ENCODE measurements at regions not wholly inside any gene's neighbourhood (a gene's known extent, or its start where the extent isn't known, plus 50 kb on each side); places are given as distances from the start of the nearest gene placed in this dataset.
"Not testable (repeated sequence)": the region's sequence is repeated elsewhere in the genome, so short reads cannot be mapped to it uniquely, and the experiment has no call there.

GRCh38 chr2:208686665-208687064, 280.1 kb downstream of the PTH2R start:
- H3K9ac ChIP-seq (ENCODE audit: low read length): no peak overlapping the region
- DNase-seq (no peak), ATAC-seq (ENCODE audit: low read depth) (no peak)
- no peak overlapping the region for H2AFZ ChIP-seq (ENCODE audit: insufficient read depth, low read depth, low read length, poor library complexity, severe bottlenecking)
- WGBS (ENCODE audit: insufficient coverage): no CpG with 5 or more reads among the region's 1 CpG
- no peaks in the 10 kb centered on the region for H3K27me3 ChIP-seq (replicated peaks in 1 of 4; ENCODE audit: control extremely low read depth in 1 of 4, control insufficient read depth in 3 of 4, insufficient read depth in 4 of 4, low read length in 3 of 4)
- H3K79me2 ChIP-seq (ENCODE audit: control insufficient read depth, insufficient read depth, low read length): no peaks in the 10 kb centered on the region
- H3K4me2 ChIP-seq (replicated peaks; ENCODE audit: low read depth, low read length, poor library complexity, severe bottlenecking): no peak overlapping the region
- POLR2A ChIA-PET: no interaction called here
- CTCF ChIA-PET: no interaction called here
- H3K4me3 Mint-ChIP-seq: no peak overlapping the region
- H3K4me1 ChIP-seq (ENCODE audit: control insufficient read depth in 2 of 2, insufficient read depth in 2 of 2, low read length in 2 of 2): no peaks in the 10 kb centered on the region
- TF ChIP-seq, protein P1, sequence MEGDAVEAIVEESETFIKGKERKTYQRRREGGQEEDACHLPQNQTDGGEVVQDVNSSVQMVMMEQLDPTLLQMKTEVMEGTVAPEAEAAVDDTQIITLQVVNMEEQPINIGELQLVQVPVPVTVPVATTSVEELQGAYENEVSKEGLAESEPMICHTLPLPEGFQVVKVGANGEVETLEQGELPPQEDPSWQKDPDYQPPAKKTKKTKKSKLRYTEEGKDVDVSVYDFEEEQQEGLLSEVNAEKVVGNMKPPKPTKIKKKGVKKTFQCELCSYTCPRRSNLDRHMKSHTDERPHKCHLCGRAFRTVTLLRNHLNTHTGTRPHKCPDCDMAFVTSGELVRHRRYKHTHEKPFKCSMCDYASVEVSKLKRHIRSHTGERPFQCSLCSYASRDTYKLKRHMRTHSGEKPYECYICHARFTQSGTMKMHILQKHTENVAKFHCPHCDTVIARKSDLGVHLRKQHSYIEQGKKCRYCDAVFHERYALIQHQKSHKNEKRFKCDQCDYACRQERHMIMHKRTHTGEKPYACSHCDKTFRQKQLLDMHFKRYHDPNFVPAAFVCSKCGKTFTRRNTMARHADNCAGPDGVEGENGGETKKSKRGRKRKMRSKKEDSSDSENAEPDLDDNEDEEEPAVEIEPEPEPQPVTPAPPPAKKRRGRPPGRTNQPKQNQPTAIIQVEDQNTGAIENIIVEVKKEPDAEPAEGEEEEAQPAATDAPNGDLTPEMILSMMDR (IDR thresholded peaks at IDR 0.05): no peak
- TF ChIP-seq EZH2 (IDR thresholded peaks at IDR 0.05; ENCODE audit: borderline replicate concordance, insufficient read depth, low read depth, low read length, poor library complexity, severe bottlenecking): no peak
- no peak overlapping the region for H3K27ac ChIP-seq (ENCODE audit: low read length in 2 of 2)
- intact Hi-C loops (cut with micrococcal nuclease): no loop called here
- H4K20me1 ChIP-seq (ENCODE audit: control insufficient read depth, insufficient read depth, low read length, poor library complexity, severe bottlenecking): no peaks in the 10 kb centered on the region
- H3K9me3 ChIP-seq (ENCODE audit: control extremely low read depth in 1 of 3, control insufficient read depth in 2 of 3, insufficient read depth in 1 of 3, low read length in 2 of 3): peaks cover 0 to 5% (median 3%) of the 10 kb centered on the region in 3 donors
- no peak overlapping the region for H3K4me3 ChIP-seq (ENCODE audit: control extremely low read depth in 1 of 5, extremely low read depth in 1 of 5, insufficient read depth in 1 of 5, low read depth in 2 of 5, low read length in 4 of 5)
- H3K4me1 Mint-ChIP-seq: no peaks in the 10 kb centered on the region
- no peaks in the 10 kb centered on the region for H3K36me3 ChIP-seq (replicated peaks in 1 of 2; ENCODE audit: control extremely low read depth in 1 of 2, control insufficient read depth in 1 of 2, extremely low read depth in 1 of 2, insufficient read depth in 2 of 2, low read length in 1 of 2)
- H3K27ac Mint-ChIP-seq: no peak overlapping the region
- H3K27me3 Mint-ChIP-seq: no peaks in the 10 kb centered on the region
- peaks cover 3% of the 10 kb centered on the region for H3K9me3 Mint-ChIP-seq (ENCODE audit: insufficient read depth)

DNA sequence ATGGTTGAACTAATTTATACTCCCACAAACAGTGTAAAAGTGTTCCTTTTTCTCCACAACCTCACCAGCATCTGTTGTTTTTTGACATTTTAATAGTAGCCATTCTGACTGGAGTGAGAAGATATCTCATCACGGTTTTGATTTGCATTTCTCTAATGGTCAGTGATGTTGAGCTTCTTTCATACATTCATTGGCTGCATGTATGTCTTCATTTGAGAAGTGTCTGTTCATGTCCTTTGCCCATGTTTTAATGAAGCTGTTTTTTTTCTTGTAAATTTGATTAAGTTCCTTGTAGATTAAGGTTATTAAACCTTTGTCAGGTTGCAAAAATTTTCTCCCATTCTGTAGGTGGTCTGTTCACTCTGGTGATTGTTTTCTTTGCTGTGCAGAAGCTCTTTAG, 281.1 kb downstream of the PTH2R start:
- not testable (repeated sequence) for H3K27ac Mint-ChIP-seq

More for the DNA sequence above, 281.1 kb downstream of the PTH2R start:
- H3K79me2 ChIP-seq (ENCODE audit: control insufficient read depth, insufficient read depth, low read length); H3K36me3 ChIP-seq (replicated peaks in 1 of 2; ENCODE audit: control extremely low read depth in 1 of 2, control insufficient read depth in 1 of 2, extremely low read depth in 1 of 2, insufficient read depth in 2 of 2, low read length in 1 of 2); DNase-seq; intact Hi-C loops (cut with micrococcal nuclease); H3K9me3 Mint-ChIP-seq (ENCODE audit: insufficient read depth); H3K4me2 ChIP-seq (replicated peaks; ENCODE audit: low read depth, low read length, poor library complexity, severe bottlenecking); H3K9me3 ChIP-seq (ENCODE audit: control extremely low read depth in 1 of 3, control insufficient read depth in 2 of 3, insufficient read depth in 1 of 3, low read length in 2 of 3); H3K4me3 Mint-ChIP-seq; H3K27me3 ChIP-seq (replicated peaks in 1 of 4; ENCODE audit: control extremely low read depth in 1 of 4, control insufficient read depth in 3 of 4, insufficient read depth in 4 of 4, low read length in 3 of 4); H3K27ac ChIP-seq (ENCODE audit: low read length in 2 of 2); H3K4me3 ChIP-seq (ENCODE audit: control extremely low read depth in 1 of 5, extremely low read depth in 1 of 5, insufficient read depth in 1 of 5, low read depth in 2 of 5, low read length in 4 of 5); ATAC-seq (ENCODE audit: low read depth); H3K9ac ChIP-seq (ENCODE audit: low read length); H3K4me1 ChIP-seq (ENCODE audit: control insufficient read depth in 2 of 2, insufficient read depth in 2 of 2, low read length in 2 of 2); POLR2A ChIA-PET; H2AFZ ChIP-seq (ENCODE audit: insufficient read depth, low read depth, low read length, poor library complexity, severe bottlenecking); H3K27me3 Mint-ChIP-seq; CTCF ChIA-PET; H3K4me1 Mint-ChIP-seq; H4K20me1 ChIP-seq (ENCODE audit: control insufficient read depth, insufficient read depth, low read length, poor library complexity, severe bottlenecking): not testable (repeated sequence)
- no CpG with 5 or more reads among the region's 1 CpG for WGBS (ENCODE audit: insufficient coverage)
